Left hindlimb (tissue), 1 donor: ENCODE measurements at regions not wholly inside any gene's neighbourhood (a gene's known extent, or its start where the extent isn't known, plus 50 kb on each side); places are given as distances from the start of the nearest gene placed in this dataset.
"Not testable (repeated sequence)": the region's sequence is repeated elsewhere in the genome, so short reads cannot be mapped to it uniquely, and the experiment has no call there.

Experiments
- DNase-seq: peaks from one replicate; pipeline ENCODE4 v3.0.0-alpha.2; 2018

GRCh38 chr14:26293909-26294308 is 303.9 kb downstream of the NOVA1 start:
- no peak for DNase-seq

- DNase-seq, result no peak
These were observed 307.8 kb downstream of the NOVA1 start for GRCh38 chr14:26289891-26290486.

- no peak for DNase-seq
These were observed 311.0 kb downstream of the NOVA1 start for GRCh38 chr14:26286913-26287205.

GRCh38 chr14:26286081-26286912 is 311.5 kb downstream of the NOVA1 start:
- DNase-seq, result peak; percentile 28

GRCh38 chr14:26282578-26282977 is 315.3 kb downstream of the NOVA1 start:
- DNase-seq, result no peak

GRCh38 chr14:26282011-26282410 is 315.8 kb downstream of the NOVA1 start:
- DNase-seq, result not testable (repeated sequence)

- no peak for DNase-seq
These were observed 316.4 kb downstream of the NOVA1 start for GRCh38 chr14:26281280-26281998.

- no peak for DNase-seq
These were observed 321.1 kb downstream of the NOVA1 start for GRCh38 chr14:26276757-26277156.

GRCh38 chr14:26265170-26265685 is 332.6 kb downstream of the NOVA1 start:
- DNase-seq, result no peak

- no peak for DNase-seq
These were observed 336.3 kb downstream of the NOVA1 start for GRCh38 chr14:26261368-26262122.

- DNase-seq, result no peak
These were observed 342.6 kb downstream of the NOVA1 start for GRCh38 chr14:26255213-26255612.

- no peak for DNase-seq
These were observed 345.7 kb downstream of the NOVA1 start for GRCh38 chr14:26252176-26252575.

- no peak for DNase-seq
These were observed 364.7 kb downstream of the NOVA1 start for GRCh38 chr14:26233118-26233517.

GRCh38 chr14:26218861-26219260 is 379.0 kb downstream of the NOVA1 start:
- DNase-seq, result no peak

- DNase-seq, result no peak
These were observed 380.1 kb downstream of the NOVA1 start for GRCh38 chr14:26217778-26218177.

GRCh38 chr14:26216786-26217185 is 381.0 kb downstream of the NOVA1 start:
- DNase-seq, result no peak

GRCh38 chr14:26213846-26214575 is 383.8 kb downstream of the NOVA1 start:
- DNase-seq, result no peak

GRCh38 chr14:26209699-26210098 is 388.1 kb downstream of the NOVA1 start:
- no peak for DNase-seq

GRCh38 chr14:26206640-26207039 is 391.2 kb downstream of the NOVA1 start:
- no peak for DNase-seq

- peak; percentile 61 for DNase-seq
These were observed 392.9 kb downstream of the NOVA1 start for GRCh38 chr14:26204728-26205479.

- no peak for DNase-seq
These were observed 393.5 kb downstream of the NOVA1 start for GRCh38 chr14:26204366-26204727.

GRCh38 chr14:26200687-26201086 is 397.1 kb downstream of the NOVA1 start:
- DNase-seq, result no peak
